ENCODE measurements at regions not wholly inside any gene's neighbourhood (a gene's known extent, or its start where the extent isn't known, plus 50 kb on each side); places are given as distances from the start of the nearest gene placed in this dataset.
"Not testable (repeated sequence)": the region's sequence is repeated elsewhere in the genome, so short reads cannot be mapped to it uniquely, and the experiment has no call there.

GRCh38 chr20:40016392-40016791 lies 672.6 kb downstream of the MAFB start:
- in situ Hi-C loops (cut with MboI; ENCODE audit: low sequenced_read_pairs) = no loop called here

- in situ Hi-C loops (cut with MboI; ENCODE audit: low sequenced_read_pairs) = not testable (repeated sequence)
These were observed 677.0 kb downstream of the MAFB start for GRCh38 chr20:40012026-40012425.

- in situ Hi-C loops (cut with MboI; ENCODE audit: low sequenced_read_pairs) = no loop called here
These were observed 678.6 kb downstream of the MAFB start for GRCh38 chr20:40010483-40010882.

GRCh38 chr20:40009542-40009941 lies 679.5 kb downstream of the MAFB start:
- in situ Hi-C loops (cut with MboI; ENCODE audit: low sequenced_read_pairs) = no loop called here

GRCh38 chr20:40008177-40008576 lies 680.9 kb downstream of the MAFB start:
- in situ Hi-C loops (cut with MboI; ENCODE audit: low sequenced_read_pairs) = no loop called here

GRCh38 chr20:40006168-40006860 lies 682.7 kb downstream of the MAFB start:
- in situ Hi-C loops (cut with MboI; ENCODE audit: low sequenced_read_pairs) = no loop called here

GRCh38 chr20:40004092-40004491 lies 684.9 kb downstream of the MAFB start:
- in situ Hi-C loops (cut with MboI; ENCODE audit: low sequenced_read_pairs) = not testable (repeated sequence)

GRCh38 chr20:39993742-39994141 lies 695.3 kb downstream of the MAFB start:
- in situ Hi-C loops (cut with MboI; ENCODE audit: low sequenced_read_pairs) = no loop called here

- in situ Hi-C loops (cut with MboI; ENCODE audit: low sequenced_read_pairs) = no loop called here
These were observed 698.3 kb downstream of the MAFB start for GRCh38 chr20:39990692-39991091.

- in situ Hi-C loops (cut with MboI; ENCODE audit: low sequenced_read_pairs) = no loop called here
These were observed 700.0 kb downstream of the MAFB start for GRCh38 chr20:39988991-39989390.

- in situ Hi-C loops (cut with MboI; ENCODE audit: low sequenced_read_pairs) = no loop called here
These were observed 702.7 kb downstream of the MAFB start for GRCh38 chr20:39986173-39986904.

- in situ Hi-C loops (cut with MboI; ENCODE audit: low sequenced_read_pairs) = no loop called here
These were observed 703.7 kb downstream of the MAFB start for GRCh38 chr20:39985271-39985827.

GRCh38 chr20:39983655-39984054 lies 705.4 kb downstream of the MAFB start:
- in situ Hi-C loops (cut with MboI; ENCODE audit: low sequenced_read_pairs) = no loop called here

- in situ Hi-C loops (cut with MboI; ENCODE audit: low sequenced_read_pairs) = no loop called here
These were observed 705.9 kb downstream of the MAFB start for GRCh38 chr20:39983183-39983582.

GRCh38 chr20:39974966-39975501 lies 714.0 kb downstream of the MAFB start:
- in situ Hi-C loops (cut with MboI; ENCODE audit: low sequenced_read_pairs) = no loop called here

- in situ Hi-C loops (cut with MboI; ENCODE audit: low sequenced_read_pairs) = no loop called here
These were observed 720.5 kb downstream of the MAFB start for GRCh38 chr20:39968495-39968894.

- in situ Hi-C loops (cut with MboI; ENCODE audit: low sequenced_read_pairs) = no loop called here
These were observed 721.2 kb downstream of the MAFB start for GRCh38 chr20:39967806-39968205.

- in situ Hi-C loops (cut with MboI; ENCODE audit: low sequenced_read_pairs) = no loop called here
These were observed 727.3 kb downstream of the MAFB start for GRCh38 chr20:39961637-39962244.

GRCh38 chr20:39960522-39961428 lies 728.3 kb downstream of the MAFB start:
- in situ Hi-C loops (cut with MboI; ENCODE audit: low sequenced_read_pairs) = no loop called here

- in situ Hi-C loops (cut with MboI; ENCODE audit: low sequenced_read_pairs) = not testable (repeated sequence)
These were observed 731.1 kb downstream of the MAFB start for GRCh38 chr20:39957911-39958310.
